ENCODE measurements at regions not wholly inside any gene's neighbourhood (a gene's known extent, or its start where the extent isn't known, plus 50 kb on each side); places are given as distances from the start of the nearest gene placed in this dataset.
"Not testable (repeated sequence)": the region's sequence is repeated elsewhere in the genome, so short reads cannot be mapped to it uniquely, and the experiment has no call there.

DNA sequence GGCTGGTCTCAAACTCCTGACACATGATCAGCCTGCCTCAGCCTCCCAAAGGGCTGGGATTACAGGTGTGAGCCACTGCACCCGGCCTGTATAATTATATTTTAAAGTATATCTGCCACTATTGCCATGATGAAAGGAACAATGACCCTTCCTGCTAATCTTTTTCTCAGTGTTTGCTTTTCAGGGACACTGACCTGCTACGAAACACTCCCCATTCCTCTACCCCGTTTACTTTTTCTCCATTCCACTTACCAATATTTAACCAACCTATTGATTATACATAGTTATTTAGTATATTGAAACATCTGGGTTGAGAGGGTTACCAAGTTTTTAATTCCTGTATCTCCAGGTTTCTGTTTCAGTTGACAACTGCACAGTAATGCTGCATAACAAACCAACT, 331.9 kb upstream of the NDST3 start:
- DNase-seq (ENCODE audit: insufficient read length) (no peak), FAIRE-seq (no peak)
- TF ChIP-seq TAF1 (IDR thresholded peaks at IDR 0.05; ENCODE audit: borderline replicate concordance, low read depth, low read length), result no peak
- TF ChIP-seq POLR2AphosphoS5 (IDR thresholded peaks at IDR 0.05; ENCODE audit: low read depth, low read length), result no peak
- TF ChIP-seq POLR2A (IDR thresholded peaks at IDR 0.05; ENCODE audit: low read depth, low read length), result no peak

DNA sequence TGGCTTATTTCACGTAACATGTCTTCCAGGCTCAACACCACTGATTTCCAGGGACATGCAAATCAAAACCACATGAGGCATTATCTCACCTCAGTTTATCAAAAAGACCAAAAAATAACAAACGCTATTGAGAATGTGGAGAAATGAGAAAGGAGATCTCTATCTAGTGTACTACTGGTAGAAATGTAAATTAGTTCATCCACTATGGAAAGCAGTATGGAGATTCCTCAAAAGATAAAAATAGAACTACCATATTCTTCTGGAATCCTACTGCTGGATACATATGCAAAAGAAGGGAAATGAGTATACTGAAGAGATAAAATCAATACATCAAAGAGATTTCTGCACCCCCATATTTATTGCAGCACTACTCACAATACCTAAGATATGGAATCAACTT, 329.6 kb upstream of the NDST3 start:
- FAIRE-seq (no peak), DNase-seq (ENCODE audit: insufficient read length) (no peak)
- TF ChIP-seq POLR2A (IDR thresholded peaks at IDR 0.05; ENCODE audit: low read depth, low read length) (no peak), TAF1 (IDR thresholded peaks at IDR 0.05; ENCODE audit: borderline replicate concordance, low read depth, low read length) (no peak), POLR2AphosphoS5 (IDR thresholded peaks at IDR 0.05; ENCODE audit: low read depth, low read length) (no peak)

DNA sequence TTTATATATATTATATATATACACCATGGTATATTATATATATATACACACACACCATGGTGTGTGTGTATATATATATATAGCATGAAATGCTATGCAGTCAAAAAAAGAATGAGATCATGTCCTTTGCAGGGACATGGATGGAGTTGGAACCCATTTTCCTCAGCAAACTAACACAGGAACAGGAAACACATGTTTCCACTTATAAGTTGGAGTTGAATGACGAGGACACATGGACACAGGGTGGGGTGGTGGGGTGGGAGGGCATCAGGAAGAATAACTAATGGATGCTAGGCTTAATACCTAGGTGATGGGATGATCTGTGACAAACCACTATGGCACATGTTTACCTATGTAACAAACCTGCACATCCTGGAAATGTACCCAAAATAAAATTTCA, 293.6 kb upstream of the NDST3 start:
- DNase-seq (ENCODE audit: insufficient read length), result no peak
- TF ChIP-seq TAF1 (IDR thresholded peaks at IDR 0.05; ENCODE audit: borderline replicate concordance, low read depth, low read length) (no peak), POLR2AphosphoS5 (IDR thresholded peaks at IDR 0.05; ENCODE audit: low read depth, low read length) (no peak), POLR2A (IDR thresholded peaks at IDR 0.05; ENCODE audit: low read depth, low read length) (no peak)
- FAIRE-seq, result no peak

DNA sequence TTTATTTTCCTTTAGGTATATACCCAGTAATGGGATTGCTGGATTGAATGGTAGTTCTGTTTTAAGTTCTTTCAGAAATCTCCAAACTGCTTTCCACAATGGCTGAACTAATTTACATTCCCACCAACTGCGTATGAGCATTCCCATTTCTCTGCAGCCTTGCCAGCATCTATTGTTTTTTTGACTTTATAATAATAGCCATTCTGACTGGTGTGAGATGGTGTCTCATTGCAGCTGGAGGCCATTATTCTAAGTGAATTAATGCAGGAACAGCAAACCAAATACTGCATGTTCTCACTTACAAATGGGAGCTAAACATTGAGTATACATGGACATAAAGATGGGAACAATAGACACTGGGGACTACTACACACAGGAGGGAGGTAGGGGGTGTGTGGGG, 288.9 kb upstream of the NDST3 start:
- not testable (repeated sequence) for FAIRE-seq; DNase-seq (ENCODE audit: insufficient read length)

DNA sequence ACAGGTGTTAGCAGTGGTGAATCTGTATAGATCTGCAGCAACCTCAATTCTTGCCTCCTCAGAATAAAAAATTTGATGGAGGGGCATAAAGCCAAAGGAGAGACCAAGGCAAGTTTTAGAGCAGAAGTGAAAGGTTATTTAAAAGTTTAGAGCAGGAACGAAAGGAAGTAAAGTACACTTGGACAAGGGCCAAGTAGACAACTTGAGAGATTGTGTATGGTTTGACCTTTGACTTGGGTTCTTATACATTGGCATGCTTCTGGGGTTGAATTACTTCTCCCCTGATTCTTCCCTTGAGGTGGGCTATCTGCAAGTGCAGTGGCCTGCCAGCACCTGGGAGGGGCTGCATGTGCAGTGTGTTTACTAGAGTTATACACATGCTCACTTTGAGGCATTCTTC, 278.8 kb upstream of the NDST3 start:
- FAIRE-seq, result no peak
- TF ChIP-seq TAF1 (IDR thresholded peaks at IDR 0.05; ENCODE audit: borderline replicate concordance, low read depth, low read length), result no peak
- DNase-seq (ENCODE audit: insufficient read length), result no peak

DNA sequence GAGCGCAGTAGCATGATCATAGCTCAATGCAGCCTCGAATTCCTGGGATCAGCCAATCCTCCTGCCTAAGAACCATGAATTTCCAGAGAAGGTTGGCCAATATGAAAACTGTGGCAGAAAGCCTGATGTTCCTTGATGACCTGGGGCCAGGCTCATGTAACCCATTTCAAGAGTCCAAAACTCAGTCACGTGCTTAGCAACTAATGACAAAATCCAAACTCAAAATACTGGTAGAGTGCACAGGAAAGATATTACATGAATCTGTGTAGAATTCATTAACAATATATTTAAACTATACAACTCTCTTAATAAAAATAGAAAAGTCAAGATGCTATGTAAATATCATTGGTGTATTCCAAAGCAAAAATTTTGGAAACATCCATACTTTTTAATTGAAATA, 265.7 kb upstream of the NDST3 start:
- FAIRE-seq (no peak), DNase-seq (ENCODE audit: insufficient read length) (no peak)
- TF ChIP-seq POLR2A (IDR thresholded peaks at IDR 0.05; ENCODE audit: low read depth, low read length) (no peak), POLR2AphosphoS5 (IDR thresholded peaks at IDR 0.05; ENCODE audit: low read depth, low read length) (no peak), TAF1 (IDR thresholded peaks at IDR 0.05; ENCODE audit: borderline replicate concordance, low read depth, low read length) (no peak)

DNA sequence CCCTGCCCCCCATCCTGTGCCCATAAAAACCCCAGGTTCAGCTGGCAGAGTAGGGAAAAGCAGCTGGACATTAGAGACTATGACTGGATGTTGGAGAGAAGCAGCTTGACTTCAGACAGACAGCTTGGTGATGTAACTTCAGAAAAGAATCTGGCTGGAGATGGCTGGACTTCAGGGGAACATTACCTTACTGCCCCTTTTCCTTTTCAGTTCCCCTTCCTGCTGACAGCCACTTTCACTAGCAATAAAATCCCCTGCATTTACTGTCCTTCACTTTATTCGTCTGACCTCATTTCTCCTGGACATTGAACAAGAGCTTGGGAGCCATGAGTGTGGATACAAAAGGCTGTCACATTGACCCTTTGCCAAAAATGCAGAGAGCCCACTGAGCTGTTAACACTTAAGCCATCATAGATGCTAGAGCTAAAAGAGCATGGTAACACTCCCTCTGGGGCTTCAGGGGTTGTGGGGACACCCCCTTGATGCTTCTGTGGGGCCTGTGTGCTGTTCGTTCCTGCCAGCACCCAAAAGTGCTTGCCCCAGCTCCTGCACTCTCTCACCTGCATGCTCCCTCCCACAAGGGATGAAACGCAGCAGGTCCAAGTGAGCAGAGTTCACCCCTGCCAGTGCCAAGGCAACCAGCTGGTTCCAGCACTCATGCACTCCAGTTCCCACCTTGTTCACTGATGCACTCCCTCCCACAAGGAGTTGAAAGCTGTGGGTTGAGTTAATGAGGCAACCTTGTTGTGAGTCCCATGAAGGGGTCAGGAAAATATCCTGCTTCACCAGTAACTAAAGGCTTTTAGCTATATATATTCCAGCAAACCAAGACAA, 263.8 kb upstream of the NDST3 start:
- no peak for TF ChIP-seq POLR2A (IDR thresholded peaks at IDR 0.05; ENCODE audit: low read depth, low read length)
- TF ChIP-seq POLR2AphosphoS5 (IDR thresholded peaks at IDR 0.05; ENCODE audit: low read depth, low read length), result no peak
- no peak for TF ChIP-seq TAF1 (IDR thresholded peaks at IDR 0.05; ENCODE audit: borderline replicate concordance, low read depth, low read length)
- DNase-seq (ENCODE audit: insufficient read length) (no peak), FAIRE-seq (no peak)

DNA sequence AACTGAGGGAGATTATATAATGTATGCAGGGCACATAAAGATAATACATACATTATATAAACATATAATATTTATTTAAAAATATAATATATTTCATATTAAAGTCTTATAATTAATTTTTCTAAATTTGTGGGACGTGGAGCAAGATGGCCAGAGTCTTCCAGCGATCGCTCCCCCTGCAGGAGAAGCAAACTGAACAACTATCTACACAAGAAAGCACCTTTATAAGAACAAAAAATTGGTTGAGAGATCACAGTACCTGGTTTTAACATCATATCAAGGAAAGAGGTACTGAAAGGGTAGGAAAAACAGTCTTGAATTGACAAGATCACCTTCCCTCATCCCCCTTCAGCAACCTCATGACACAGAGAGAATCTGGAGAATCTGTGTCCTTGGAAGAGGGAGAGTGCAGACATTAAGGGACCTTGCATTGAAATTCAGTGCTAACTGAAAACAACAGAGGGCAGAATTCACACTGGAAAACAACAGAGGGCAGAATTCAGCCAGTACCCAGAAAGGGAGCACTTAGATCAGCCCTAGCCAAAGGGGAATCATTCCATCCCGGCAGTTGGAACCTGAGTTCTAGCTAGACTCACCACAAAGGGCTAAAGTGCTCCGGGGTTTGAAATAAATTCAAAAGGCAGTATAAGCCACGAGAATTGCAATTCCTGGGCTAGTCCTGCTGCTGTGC, 262.5 kb upstream of the NDST3 start:
- TF ChIP-seq TAF1 (IDR thresholded peaks at IDR 0.05; ENCODE audit: borderline replicate concordance, low read depth, low read length), result no peak
- TF ChIP-seq POLR2AphosphoS5 (IDR thresholded peaks at IDR 0.05; ENCODE audit: low read depth, low read length), result no peak
- TF ChIP-seq POLR2A (IDR thresholded peaks at IDR 0.05; ENCODE audit: low read depth, low read length), result no peak
- FAIRE-seq (no peak), DNase-seq (ENCODE audit: insufficient read length) (no peak)

DNA sequence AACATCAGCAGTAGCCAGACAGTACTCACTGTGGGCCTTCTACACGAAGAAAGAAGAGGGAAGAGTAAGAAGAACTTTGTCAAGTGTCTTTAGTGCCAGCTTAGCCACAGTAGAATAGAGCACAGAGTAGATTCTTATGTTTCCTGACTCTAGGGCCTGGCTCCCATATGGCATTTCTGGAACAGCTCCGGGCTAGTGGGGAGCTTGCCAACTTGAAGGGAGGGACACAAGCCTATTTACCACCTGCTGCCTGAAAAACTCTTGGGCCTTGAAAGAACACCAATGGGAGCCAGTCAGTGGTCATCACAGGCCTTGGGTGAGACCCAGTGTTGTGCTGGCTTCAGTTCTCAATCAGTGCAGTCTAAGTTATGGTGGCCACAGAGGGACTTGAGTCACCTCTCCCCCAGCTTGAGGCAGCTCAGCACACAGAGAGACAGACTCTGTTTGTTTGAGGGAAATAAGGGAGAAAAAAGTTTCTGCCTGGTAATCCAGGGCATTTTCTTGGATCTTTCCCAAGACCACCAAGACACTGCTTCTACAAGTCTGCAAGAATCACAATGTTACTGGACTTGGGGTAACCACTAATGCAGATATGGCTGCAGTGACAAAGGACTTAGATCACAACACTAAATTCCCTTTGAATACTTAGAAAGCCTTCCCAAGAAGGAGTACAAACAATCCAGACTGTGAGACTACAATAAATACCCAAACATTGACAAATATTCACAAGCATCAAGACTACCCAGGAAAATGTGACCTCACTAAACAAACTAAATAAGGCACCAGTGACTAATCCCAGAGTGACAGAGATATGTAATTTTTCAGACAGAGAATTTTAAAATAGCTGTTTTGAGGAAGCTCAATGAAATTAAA, 261.0 kb upstream of the NDST3 start:
- FAIRE-seq, result no peak
- DNase-seq (ENCODE audit: insufficient read length), result no peak
- no peak for TF ChIP-seq TAF1 (IDR thresholded peaks at IDR 0.05; ENCODE audit: borderline replicate concordance, low read depth, low read length)
- no peak for TF ChIP-seq POLR2AphosphoS5 (IDR thresholded peaks at IDR 0.05; ENCODE audit: low read depth, low read length)
- no peak for TF ChIP-seq POLR2A (IDR thresholded peaks at IDR 0.05; ENCODE audit: low read depth, low read length)

DNA sequence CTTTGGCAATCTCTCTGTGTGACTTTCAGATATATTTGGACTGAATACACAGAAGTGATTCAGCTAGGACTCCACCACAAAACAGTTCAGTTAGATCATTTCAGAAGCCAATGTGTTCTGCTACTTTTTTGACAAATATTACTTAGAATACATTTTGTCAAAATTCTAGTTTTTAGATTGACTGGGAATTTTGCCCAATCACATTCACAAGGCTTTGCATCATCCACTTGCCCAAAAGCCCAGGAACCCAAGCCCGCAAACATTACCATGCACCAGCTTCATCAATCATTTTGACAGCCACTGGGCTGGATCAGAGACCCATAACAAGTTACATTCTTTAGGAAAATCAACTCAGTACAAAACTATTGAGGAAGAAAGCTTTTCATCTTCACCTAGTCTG, 256.6 kb upstream of the NDST3 start:
- FAIRE-seq (no peak), DNase-seq (ENCODE audit: insufficient read length) (no peak)
- TF ChIP-seq POLR2A (IDR thresholded peaks at IDR 0.05; ENCODE audit: low read depth, low read length) (no peak), POLR2AphosphoS5 (IDR thresholded peaks at IDR 0.05; ENCODE audit: low read depth, low read length) (no peak)

DNA sequence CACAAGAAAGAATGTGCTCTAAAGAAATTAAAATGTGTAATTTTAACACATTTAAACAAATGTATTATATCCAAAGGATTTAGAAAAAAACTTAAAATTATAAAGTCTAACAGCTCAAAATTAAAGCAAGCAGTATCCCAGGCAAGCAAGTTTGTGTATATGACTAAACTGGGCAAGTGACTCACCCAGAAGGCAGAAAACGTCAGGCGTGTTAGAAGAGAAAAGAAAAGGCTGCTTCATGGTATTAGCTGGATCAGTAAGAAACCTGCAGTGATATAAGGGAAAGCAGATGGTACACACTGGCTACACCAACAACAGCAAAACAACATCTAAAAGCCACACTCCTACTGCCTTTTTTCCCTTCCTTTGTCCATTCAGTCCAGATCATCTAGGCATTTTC, 250.6 kb upstream of the NDST3 start:
- TF ChIP-seq POLR2A (IDR thresholded peaks at IDR 0.05; ENCODE audit: low read depth, low read length), result no peak
- TF ChIP-seq POLR2AphosphoS5 (IDR thresholded peaks at IDR 0.05; ENCODE audit: low read depth, low read length), result no peak
- TF ChIP-seq TAF1 (IDR thresholded peaks at IDR 0.05; ENCODE audit: borderline replicate concordance, low read depth, low read length), result no peak
- DNase-seq (ENCODE audit: insufficient read length) (no peak), FAIRE-seq (no peak)

DNA sequence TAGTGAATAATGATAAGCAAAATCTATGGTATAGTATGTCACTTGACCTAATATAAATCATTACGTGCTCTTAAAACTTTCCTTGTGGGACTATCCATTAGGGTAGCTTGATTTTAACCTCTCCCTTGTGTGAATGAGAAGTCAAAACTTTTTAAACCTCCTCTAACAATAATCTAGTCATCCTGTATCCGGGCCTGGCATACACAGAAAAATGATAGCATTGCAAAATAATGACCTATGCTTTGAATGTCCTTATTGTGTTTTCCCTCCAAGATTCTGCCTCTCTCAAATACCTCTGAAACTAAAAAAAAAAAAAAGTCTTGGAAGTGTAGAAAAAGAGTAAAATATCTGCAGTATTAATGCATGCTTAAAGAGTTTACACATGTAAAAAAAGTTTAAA, 250.0 kb upstream of the NDST3 start:
- FAIRE-seq (no peak), DNase-seq (ENCODE audit: insufficient read length) (no peak)
- no peak for TF ChIP-seq POLR2A (IDR thresholded peaks at IDR 0.05; ENCODE audit: low read depth, low read length)
- TF ChIP-seq POLR2AphosphoS5 (IDR thresholded peaks at IDR 0.05; ENCODE audit: low read depth, low read length), result no peak
- no peak for TF ChIP-seq TAF1 (IDR thresholded peaks at IDR 0.05; ENCODE audit: borderline replicate concordance, low read depth, low read length)
